Gastroesophageal sphincter (tissue), 4 donors: ENCODE measurements at regions not wholly inside any gene's neighbourhood (a gene's known extent, or its start where the extent isn't known, plus 50 kb on each side); places are given as distances from the start of the nearest gene placed in this dataset.
"Not testable (repeated sequence)": the region's sequence is repeated elsewhere in the genome, so short reads cannot be mapped to it uniquely, and the experiment has no call there.

Source experiments
- ATAC-seq: fragments of 150-250 bp; one replicate; pipeline ENCODE4 v1.9.1; 2016; ENCODE audit warnings: mild to moderate bottlenecking, moderate library complexity
- H3K27ac ChIP-seq, 4 donors: fragments of 200-600 bp; sonication (generic) in 3 of 4; 1 replicate in 3 of 4; 2 replicates in 1 of 4; pipeline ENCODE4 v1.5.1; 2016 to 2019
- H3K27me3 ChIP-seq: fragments of 200-600 bp; sonication (generic); one replicate; pipeline ENCODE4 v1.5.1; 2019
- H3K36me3 ChIP-seq, 2 donors: fragments of 200-600 bp; sonication (generic); one replicate each; pipeline ENCODE4 v1.5.1; 2019; ENCODE audit warnings: control low read depth in 1 of 2
- H3K4me1 ChIP-seq, 3 donors: fragments of 200-600 bp; sonication (generic); 1 replicate in 2 of 3; 2 replicates in 1 of 3; pipeline ENCODE4 v1.5.1; 2016 to 2019; ENCODE audit warnings: control low read depth in 2 of 3
- H3K4me3 ChIP-seq, 2 donors: fragments of 200-600 bp; sonication (generic); one replicate each; pipeline ENCODE4 v1.5.1; 2019; ENCODE audit warnings: mild to moderate bottlenecking in 1 of 2, moderate library complexity in 1 of 2
- H3K9me3 ChIP-seq, 3 donors: fragments of 200-600 bp; sonication (generic); one replicate each; pipeline ENCODE4 v1.5.1; 2017 to 2019; ENCODE audit warnings: control low read depth in 2 of 3
- CTCF ChIP-seq, 4 experiments: fragments of 200-600 bp in 2 of 4; fragments of 450-650 bp in 2 of 4; sonication (generic) in 1 of 4; IDR thresholded peaks; one replicate each; pipeline ENCODE4 v1.5.1; 2017 to 2019; ENCODE audit warnings: antibody characterized with exemption in 4 of 4, mild to moderate bottlenecking in 2 of 4, moderate library complexity in 2 of 4
- EP300 ChIP-seq: sonication (generic); formaldehyde crosslinking; IDR thresholded peaks from one replicate; pipeline ENCODE4 v1.6.1; 2017; ENCODE audit warnings: antibody characterized with exemption, mild to moderate bottlenecking
- POLR2A ChIP-seq, 2 donors: fragments of 450-650 bp; IDR thresholded peaks; one replicate each; pipeline ENCODE4 v1.6.1; 2017; ENCODE audit warnings: antibody characterized with exemption in 2 of 2, mild to moderate bottlenecking in 2 of 2, moderate library complexity in 1 of 2
- POLR2AphosphoS5 ChIP-seq: sonication (generic); formaldehyde crosslinking; IDR thresholded peaks from one replicate; pipeline ENCODE4 v1.6.1; 2017; ENCODE audit warnings: antibody characterized with exemption
- WGBS, 2 donors: methylation state at CpG; one replicate each; pipeline ENCODE4 v1.1.5; 2018; ENCODE audit warnings: low coverage in 1 of 2; 5-methylcytosine and 5-hydroxymethylcytosine counted together

- H3K9me3 ChIP-seq: no peaks in the 10 kb centered on the region
- H3K4me3 ChIP-seq: no peak overlapping the region
- no peaks in the 10 kb centered on the region for H3K4me1 ChIP-seq
- H3K27me3 ChIP-seq: no peaks in the 10 kb centered on the region
- H3K27ac ChIP-seq: no peak overlapping the region
- no peaks in the 10 kb centered on the region for H3K36me3 ChIP-seq
- no peak for TF ChIP-seq CTCF (IDR thresholded peaks at IDR 0.05)
- no peak for TF ChIP-seq EP300
- TF ChIP-seq POLR2AphosphoS5: no peak
- no peak for TF ChIP-seq POLR2A (IDR thresholded peaks at IDR 0.05)
- no peak for ATAC-seq
- 75 to 91% methylated on average over 2 to 6 of the region's 11 CpGs for WGBS, 2 donors
Observed at GRCh38 chr7:136116186-136116585, 139.0 kb upstream of the MTPN start.

- Histone ChIP-seq H3K4me1 (no peaks in the 10 kb centered on the region), H3K36me3 (no peaks in the 10 kb centered on the region), H3K27ac (no peak overlapping the region), H3K27me3 (no peaks in the 10 kb centered on the region), H3K9me3 (no peaks in the 10 kb centered on the region), H3K4me3 (no peak overlapping the region)
- ATAC-seq: no peak
- TF ChIP-seq CTCF (IDR thresholded peaks at IDR 0.05) (peak; percentile 36 to 78 (median 56)), EP300 (no peak), POLR2A (IDR thresholded peaks at IDR 0.05) (no peak)
- WGBS, 2 donors: 40 to 73% methylated on average over 8 of the region's 21 CpGs
Observed at GRCh38 chr7:136114966-136115762, 138.0 kb upstream of the MTPN start.

GRCh38 chr7:136114467-136114866 is 137.3 kb upstream of the MTPN start:
- H3K27me3 ChIP-seq, H3K9me3 ChIP-seq, H3K27ac ChIP-seq, H3K36me3 ChIP-seq, H3K4me1 ChIP-seq, H3K4me3 ChIP-seq, ATAC-seq: not testable (repeated sequence)
- WGBS, 2 donors: 81 to 90% methylated on average over 3 to 6 of the region's 6 CpGs

GRCh38 chr7:136109037-136109436 is 131.9 kb upstream of the MTPN start:
- not testable (repeated sequence) for H3K36me3 ChIP-seq, H3K27ac ChIP-seq, H3K4me1 ChIP-seq, H3K4me3 ChIP-seq, H3K27me3 ChIP-seq, ATAC-seq, H3K9me3 ChIP-seq
- WGBS, 2 donors: 44 to 86% methylated on average over 1 of the region's 1 CpG

GRCh38 chr7:136105191-136105590 is 128.0 kb upstream of the MTPN start:
- Histone ChIP-seq H3K9me3 (peaks cover 0 to 3% (median 0%) of the 10 kb centered on the region in 3 donors), H3K27me3 (no peaks in the 10 kb centered on the region), H3K4me3 (no peak overlapping the region), H3K27ac (no peak overlapping the region), H3K4me1 (no peaks in the 10 kb centered on the region), H3K36me3 (no peaks in the 10 kb centered on the region)
- WGBS, 2 donors: 85% methylated on average over 1 of the region's 1 CpG; no CpG with 5 or more reads in 1 of the 2 donors
- no peak for ATAC-seq
- TF ChIP-seq POLR2A (IDR thresholded peaks at IDR 0.05): no peak
- TF ChIP-seq CTCF (IDR thresholded peaks at IDR 0.05): no peak

- Histone ChIP-seq H3K9me3 (peaks cover 0 to 6% (median 0%) of the 10 kb centered on the region in 3 donors), H3K4me3 (no peak overlapping the region), H3K36me3 (no peaks in the 10 kb centered on the region), H3K4me1 (no peaks in the 10 kb centered on the region), H3K27ac (no peak overlapping the region), H3K27me3 (no peaks in the 10 kb centered on the region)
- 80 to 100% methylated on average over 1 of the region's 2 CpGs for WGBS, 2 donors
- no peak for ATAC-seq
- no peak for TF ChIP-seq EP300
Observed at GRCh38 chr7:136104269-136104603, 127.1 kb upstream of the MTPN start.
